Thymus (tissue), 11 donors: ENCODE measurements at regions not wholly inside any gene's neighbourhood (a gene's known extent, or its start where the extent isn't known, plus 50 kb on each side); places are given as distances from the start of the nearest gene placed in this dataset.
"Not testable (repeated sequence)": the region's sequence is repeated elsewhere in the genome, so short reads cannot be mapped to it uniquely, and the experiment has no call there.

ENCODE experiments used
- DNase-seq, 9 donors: peaks; one replicate each; pipeline ENCODE4 v3.0.0-alpha.2; 2013; ENCODE audit warnings: low spot score in 9 of 9, low read depth in 6 of 9, missing footprints in 1 of 9
- H3K27ac ChIP-seq, 2 donors: one replicate each; pipeline ENCODE4 v1.5.1; 2013; ENCODE audit warnings: control low read depth in 1 of 2, low read depth in 1 of 2, low read length in 1 of 2, mild to moderate bottlenecking in 1 of 2, moderate library complexity in 1 of 2
- H3K27me3 ChIP-seq, 2 donors: one replicate each; pipeline ENCODE4 v1.5.1; 2013; ENCODE audit warnings: low read length in 1 of 2; ENCODE audit not compliant: control insufficient read depth in 2 of 2, insufficient read depth in 1 of 2
- H3K36me3 ChIP-seq, 2 donors: one replicate each; pipeline ENCODE4 v1.5.1; 2013; ENCODE audit warnings: low read length in 1 of 2, mild to moderate bottlenecking in 1 of 2, moderate library complexity in 1 of 2; ENCODE audit not compliant: control insufficient read depth in 2 of 2, insufficient read depth in 2 of 2
- H3K4me1 ChIP-seq, 2 donors: one replicate each; pipeline ENCODE4 v1.5.1; 2013; ENCODE audit warnings: low read length in 2 of 2; ENCODE audit not compliant: control insufficient read depth in 2 of 2, insufficient read depth in 2 of 2
- H3K4me3 ChIP-seq, 2 donors: one replicate each; pipeline ENCODE4 v1.5.1; 2013; ENCODE audit warnings: low read length in 2 of 2, control low read depth in 1 of 2, mild to moderate bottlenecking in 1 of 2
- H3K9me3 ChIP-seq, 2 donors: one replicate each; pipeline ENCODE4 v1.5.1; 2013; ENCODE audit warnings: low read length in 1 of 2, mild to moderate bottlenecking in 1 of 2; ENCODE audit not compliant: control insufficient read depth in 2 of 2, insufficient read depth in 1 of 2
- WGBS: extraction: QIAGEN DNeasy Blood & Tissue Kit; methylation state at CpG from one replicate; pipeline ENCODE4 v1.1.7; 2013; 5-methylcytosine and 5-hydroxymethylcytosine counted together
- donor health status: healthy.

DNA sequence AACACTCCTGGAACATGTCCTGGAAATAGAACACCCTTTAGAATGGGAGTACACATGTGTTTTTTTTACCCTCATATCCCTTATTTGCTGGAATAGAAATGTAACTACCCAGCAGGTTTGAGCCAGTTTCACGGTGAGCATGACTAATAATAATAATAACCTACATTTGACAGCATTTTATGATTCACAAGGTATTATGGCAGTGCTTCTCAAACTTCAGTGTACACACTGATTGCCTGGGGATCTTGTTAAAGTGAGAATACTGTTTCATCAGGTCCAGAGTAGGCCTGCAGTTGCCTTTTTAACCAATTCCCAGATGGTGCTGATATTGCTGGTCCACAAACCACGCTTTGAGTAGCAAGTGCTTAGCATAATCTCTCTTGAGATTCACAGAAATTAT, 63.9 kb downstream of the NFKBIZ start:
- Histone ChIP-seq H3K9me3 (no peaks in the 10 kb centered on the region), H3K4me1 (no peaks in the 10 kb centered on the region), H3K4me3 (no peak overlapping the region), H3K27me3 (no peaks in the 10 kb centered on the region), H3K27ac (no peak overlapping the region), H3K36me3 (no peaks in the 10 kb centered on the region)
- 93% methylated on average over 2 of the region's 2 CpGs for WGBS
- no peak for DNase-seq

DNA sequence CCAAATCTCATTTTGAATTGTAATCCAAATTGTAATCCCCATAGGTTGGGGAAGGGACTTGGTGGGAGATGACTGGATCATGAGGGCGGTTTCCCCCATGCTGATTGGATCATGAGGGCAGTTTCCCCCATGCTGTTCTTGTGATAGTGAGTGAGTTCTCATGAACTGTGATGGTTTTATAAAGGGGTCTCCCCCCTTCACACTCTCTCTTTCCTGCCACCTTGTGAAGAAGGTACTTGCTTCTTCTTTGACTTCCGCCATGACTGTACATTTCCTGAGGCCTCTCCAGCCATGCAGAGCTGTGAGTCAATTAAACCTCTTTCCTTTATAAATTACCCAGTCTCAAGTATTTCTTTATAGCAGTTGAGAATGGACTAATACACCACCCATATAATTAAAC, 68.4 kb downstream of the NFKBIZ start:
- not testable (repeated sequence) for DNase-seq, H3K36me3 ChIP-seq, H3K27me3 ChIP-seq, H3K27ac ChIP-seq, H3K4me3 ChIP-seq, H3K9me3 ChIP-seq, H3K4me1 ChIP-seq
- WGBS: 97% methylated on average over 2 of the region's 2 CpGs

DNA sequence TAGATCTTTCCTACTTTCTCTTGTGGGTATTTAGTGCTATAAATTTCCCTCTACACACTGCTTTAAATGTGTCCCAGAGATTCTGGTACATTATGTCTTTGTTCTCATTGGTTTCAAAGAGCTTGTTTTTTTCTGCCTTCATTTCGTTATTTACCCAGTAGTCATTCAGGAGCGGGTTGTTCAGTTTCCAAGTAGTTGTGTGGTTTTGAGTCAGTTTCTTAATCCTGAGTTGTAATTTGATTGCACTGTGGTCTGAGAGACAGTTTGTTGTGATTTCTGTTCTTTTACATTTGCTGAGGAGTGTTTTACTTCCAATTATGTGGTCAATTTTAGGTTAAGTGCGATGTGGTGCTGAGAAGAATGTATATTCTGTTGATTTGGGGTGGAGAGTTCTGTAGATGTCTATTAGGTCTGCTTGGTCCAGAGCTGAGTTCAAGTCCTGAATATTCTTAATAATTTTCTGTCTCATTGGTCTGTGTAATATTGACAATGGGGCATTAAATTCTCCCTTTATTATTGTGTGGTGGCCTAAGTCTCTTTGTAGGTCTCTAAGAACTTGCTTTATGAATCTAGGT, 72.9 kb downstream of the NFKBIZ start:
- WGBS: 95% methylated on average over 3 of the region's 3 CpGs
- H3K9me3 ChIP-seq: not testable (repeated sequence)

DNA sequence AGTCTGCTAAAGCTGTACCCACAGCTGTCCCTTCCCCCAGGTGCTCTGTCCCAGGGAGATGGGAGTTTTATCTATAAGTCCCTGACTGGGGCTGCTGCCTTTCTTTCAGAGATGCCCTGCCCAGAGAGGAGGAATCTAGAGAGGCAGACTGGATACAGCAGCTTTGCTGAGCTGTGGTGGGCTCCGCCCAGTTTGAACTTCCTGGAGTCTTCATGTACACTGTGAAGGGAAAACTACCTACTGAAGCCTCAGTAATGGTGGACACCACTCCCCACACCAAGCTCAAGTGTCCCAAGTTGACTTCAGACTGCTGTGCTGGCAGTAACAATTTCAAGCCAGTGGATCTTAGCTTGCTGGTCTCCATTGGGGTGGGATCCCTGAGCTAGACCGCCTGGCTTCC, 75.3 kb downstream of the NFKBIZ start:
- not testable (repeated sequence) for H3K27me3 ChIP-seq, H3K4me1 ChIP-seq, H3K36me3 ChIP-seq, H3K4me3 ChIP-seq, H3K9me3 ChIP-seq, DNase-seq, H3K27ac ChIP-seq
- WGBS: 99% methylated on average over 2 of the region's 2 CpGs

More for the DNA sequence above, 72.9 kb downstream of the NFKBIZ start:
- H3K4me1 ChIP-seq, H3K36me3 ChIP-seq, DNase-seq, H3K4me3 ChIP-seq, H3K27ac ChIP-seq, H3K27me3 ChIP-seq: not testable (repeated sequence)

DNA sequence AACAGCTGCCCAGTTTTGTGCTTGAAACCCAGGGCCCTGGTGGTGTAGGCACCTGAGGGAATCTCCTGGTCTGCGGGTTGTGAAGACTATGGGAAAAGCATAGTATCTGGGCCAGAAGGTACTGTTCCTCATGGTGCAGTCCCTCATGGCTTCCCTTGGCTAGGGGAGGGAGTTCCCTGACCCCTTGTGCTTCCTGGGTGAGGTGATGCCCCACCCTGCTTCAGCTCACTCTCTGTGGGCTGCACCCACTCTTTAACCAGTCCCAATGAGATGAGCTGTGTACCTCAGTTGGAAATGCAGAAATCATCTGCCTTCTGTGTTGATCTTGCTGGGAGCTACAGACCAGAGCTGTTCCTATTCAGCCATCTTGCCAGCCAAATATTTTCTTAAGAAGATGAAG, 75.8 kb downstream of the NFKBIZ start:
- H3K4me3 ChIP-seq, H3K9me3 ChIP-seq: not testable (repeated sequence)

DNA sequence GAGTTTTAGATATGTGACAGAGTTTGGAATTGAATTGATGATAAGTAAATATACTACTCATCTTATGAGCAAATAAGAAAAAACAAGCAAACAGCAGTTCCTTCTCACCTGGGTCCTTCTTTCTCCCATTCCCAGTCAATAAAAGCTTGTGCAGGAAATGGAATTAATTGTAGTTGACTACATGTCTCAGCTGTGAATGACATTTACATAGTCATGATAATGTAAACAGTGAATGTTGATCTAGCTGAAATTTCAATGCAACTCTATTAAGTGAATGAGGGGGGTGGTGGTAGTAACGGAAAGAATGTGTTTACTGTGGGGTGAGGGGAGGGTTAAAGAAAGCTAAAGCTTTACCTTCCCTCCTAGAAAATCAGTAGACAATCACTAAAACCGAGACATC, 76.2 kb downstream of the NFKBIZ start:
- Histone ChIP-seq H3K27me3 (no peaks in the 10 kb centered on the region), H3K4me1 (peaks cover 0 to 2% of the 10 kb centered on the region in 2 donors), H3K27ac (no peak overlapping the region), H3K36me3 (no peaks in the 10 kb centered on the region), H3K9me3 (no peaks in the 10 kb centered on the region), H3K4me3 (no peak overlapping the region)
- no peak for DNase-seq
- 98% methylated on average over 2 of the region's 2 CpGs for whole genome bisulfite sequencing

More for the DNA sequence above, 75.8 kb downstream of the NFKBIZ start:
- 100% methylated on average over 1 of the region's 1 CpG for WGBS
- DNase-seq, H3K4me1 ChIP-seq, H3K27me3 ChIP-seq, H3K36me3 ChIP-seq, H3K27ac ChIP-seq: not testable (repeated sequence)

DNA sequence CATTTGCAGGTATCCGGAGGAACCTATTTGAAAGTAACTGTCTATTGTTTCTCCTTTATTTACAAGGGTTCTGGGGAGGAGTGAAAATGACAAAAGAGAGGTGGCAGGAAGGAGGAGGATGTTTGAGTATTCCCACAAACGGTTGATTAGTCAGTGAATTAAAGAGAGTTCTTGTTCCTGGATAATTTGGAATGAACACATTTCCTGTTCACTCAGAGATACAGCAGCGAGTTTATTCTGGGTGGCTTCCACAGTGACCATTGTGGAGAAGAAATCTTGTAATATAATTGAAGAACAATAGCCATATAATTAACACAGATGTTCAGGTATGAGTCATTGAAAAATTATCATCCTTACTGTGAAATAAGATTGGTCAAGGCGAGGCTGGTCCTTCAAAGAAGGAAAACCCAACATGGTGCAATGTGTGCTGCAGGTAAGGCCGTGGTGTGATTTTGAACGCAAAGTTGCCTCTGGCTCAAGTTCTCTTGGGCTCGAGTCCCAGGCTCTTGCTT, 77.3 kb downstream of the NFKBIZ start:
- no peak overlapping the region for H3K27ac ChIP-seq
- H3K9me3 ChIP-seq: no peaks in the 10 kb centered on the region
- no peaks in the 10 kb centered on the region for H3K36me3 ChIP-seq
- no peaks in the 10 kb centered on the region for H3K27me3 ChIP-seq
- H3K4me1 ChIP-seq: peaks cover 0 to 2% of the 10 kb centered on the region in 2 donors
- DNase-seq: no peak
- no peak overlapping the region for H3K4me3 ChIP-seq
- WGBS: 88% methylated on average over 7 of the region's 7 CpGs

DNA sequence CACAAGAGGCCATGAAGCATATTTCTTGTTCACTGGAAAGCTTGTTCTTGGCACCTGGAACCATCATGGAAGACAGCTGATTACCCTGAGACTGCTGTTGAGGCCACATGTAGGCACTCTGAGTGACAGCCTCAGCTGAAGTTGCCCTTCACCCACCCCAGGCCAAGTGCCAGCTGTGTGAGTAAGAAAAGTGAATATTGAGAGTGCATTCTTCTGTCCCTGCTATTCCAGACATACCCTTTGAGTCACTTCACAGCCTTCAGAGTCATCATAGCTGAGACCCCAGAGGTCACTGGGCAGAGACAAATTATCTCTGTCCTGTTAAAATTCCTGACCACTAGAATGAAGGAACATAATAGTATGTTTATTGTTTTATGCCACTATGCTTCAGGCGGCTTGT, 79.6 kb downstream of the NFKBIZ start:
- DNase-seq: no peak
- no peaks in the 10 kb centered on the region for H3K36me3 ChIP-seq
- H3K4me1 ChIP-seq: peaks cover 0 to 2% of the 10 kb centered on the region in 2 donors
- no peaks in the 10 kb centered on the region for H3K27me3 ChIP-seq
- no peak overlapping the region for H3K4me3 ChIP-seq
- H3K9me3 ChIP-seq: no peaks in the 10 kb centered on the region
- H3K27ac ChIP-seq: no peak overlapping the region
- 100% methylated on average over 1 of the region's 1 CpG for WGBS

DNA sequence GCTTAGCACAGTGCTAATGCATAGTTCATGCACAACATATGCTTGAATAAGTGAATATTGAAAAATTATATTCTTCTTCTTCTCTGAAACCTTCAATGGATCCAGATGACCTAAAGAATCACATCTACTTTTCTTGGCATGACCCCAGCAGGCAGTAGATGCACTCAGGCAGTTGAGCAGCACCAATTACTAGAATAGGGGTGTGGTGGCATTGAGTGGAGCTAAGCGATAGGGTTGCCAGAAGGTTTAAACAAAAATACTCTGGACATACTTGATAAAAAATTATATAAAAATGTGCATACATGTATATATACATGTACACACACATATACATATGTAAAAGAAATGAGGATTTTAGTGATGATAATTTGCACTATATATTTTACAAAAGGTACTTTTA, 81.8 kb downstream of the NFKBIZ start:
- H3K27me3 ChIP-seq: no peaks in the 10 kb centered on the region
- no peaks in the 10 kb centered on the region for H3K36me3 ChIP-seq
- no peak for DNase-seq
- H3K4me1 ChIP-seq: no peaks in the 10 kb centered on the region
- H3K4me3 ChIP-seq: no peak overlapping the region
- no peak overlapping the region for H3K27ac ChIP-seq
- 98% methylated on average over 1 of the region's 1 CpG for WGBS
- H3K9me3 ChIP-seq: no peaks in the 10 kb centered on the region
